OCI-LY3 (cell line): ENCODE measurements at regions not wholly inside any gene's neighbourhood (a gene's known extent, or its start where the extent isn't known, plus 50 kb on each side); places are given as distances from the start of the nearest gene placed in this dataset.
"Not testable (repeated sequence)": the region's sequence is repeated elsewhere in the genome, so short reads cannot be mapped to it uniquely, and the experiment has no call there.

Experiments used
- H2AFZ ChIP-seq: fragments of 200-600, 300-600 bp; shearing (Covaris generic); 2 replicates; pipeline ENCODE4 v1.6.0; 2014; ENCODE audit warnings: antibody characterized with exemption, low read depth, low read length
- H3K27ac ChIP-seq: fragments of 200-600, 300-600 bp; sonication (generic); 2 replicates; pipeline ENCODE4 v1.5.1; 2014; ENCODE audit warnings: mild to moderate bottlenecking, low read length, moderate library complexity, mixed read lengths
- H3K27me3 ChIP-seq: fragments of 200-600, 300-600 bp; sonication (generic); 2 replicates; pipeline ENCODE4 v1.6.1; 2014; ENCODE audit warnings: low read depth, low read length, mixed read lengths
- H3K36me3 ChIP-seq: fragments of 200-600, 300-600 bp; sonication (generic); replicated peaks from 2 replicates; pipeline ENCODE3; 2014; ENCODE audit warnings: low read depth, low read length, mixed read lengths
- H3K4me1 ChIP-seq: fragments of 300-600, 200-600 bp; sonication (generic); 2 replicates; pipeline ENCODE4 v1.6.1; 2014; ENCODE audit warnings: low read length, mixed read lengths
- H3K4me2 ChIP-seq: fragments of 200-600, 300-600 bp; sonication (generic); 2 replicates; pipeline ENCODE4 v1.6.1; 2014; ENCODE audit warnings: low read length, mixed read lengths
- H3K4me3 ChIP-seq: fragments of 300-600, 200-600 bp; sonication (generic); 2 replicates; pipeline ENCODE4 v1.5.1; 2014; ENCODE audit warnings: antibody characterized with exemption, mild to moderate bottlenecking, low read length, moderate library complexity
- H3K79me2 ChIP-seq: fragments of 300-600, 200-600 bp; shearing (Covaris generic); 2 replicates; pipeline ENCODE4 v1.6.1; 2014; ENCODE audit warnings: mild to moderate bottlenecking, low read length, mixed read lengths
- H3K9ac ChIP-seq: fragments of 300-600, 200-600 bp; shearing (Covaris generic); 2 replicates; pipeline ENCODE4 v1.6.0; 2014; ENCODE audit warnings: mild to moderate bottlenecking, low read length, moderate library complexity
- H3K9me3 ChIP-seq: fragments of 200-600, 300-600 bp; shearing (Covaris generic); 2 replicates; pipeline ENCODE4 v1.6.1; 2014; ENCODE audit warnings: low read length, mixed read lengths; ENCODE audit not compliant: insufficient read depth
- H4K20me1 ChIP-seq: fragments of 200-600, 300-600 bp; sonication (generic); 2 replicates; pipeline ENCODE4 v1.6.1; 2016; ENCODE audit warnings: low read length, mixed read lengths; ENCODE audit not compliant: insufficient read depth
- EZH2phosphoT487 ChIP-seq: fragments of 200-600 bp; shearing (Covaris generic); IDR thresholded peaks from 2 replicates; pipeline ENCODE4 v1.6.1; 2018; ENCODE audit warnings: antibody characterized with exemption, mixed run types, low read depth
- TF ChIP-seq, protein P1 (sequence below): fragments of 200-600, 300-600 bp; sonication (generic); IDR thresholded peaks from 2 replicates; pipeline ENCODE4 v1.5.1; 2014; ENCODE audit warnings: antibody characterized with exemption, low read length, low read depth

DNA sequence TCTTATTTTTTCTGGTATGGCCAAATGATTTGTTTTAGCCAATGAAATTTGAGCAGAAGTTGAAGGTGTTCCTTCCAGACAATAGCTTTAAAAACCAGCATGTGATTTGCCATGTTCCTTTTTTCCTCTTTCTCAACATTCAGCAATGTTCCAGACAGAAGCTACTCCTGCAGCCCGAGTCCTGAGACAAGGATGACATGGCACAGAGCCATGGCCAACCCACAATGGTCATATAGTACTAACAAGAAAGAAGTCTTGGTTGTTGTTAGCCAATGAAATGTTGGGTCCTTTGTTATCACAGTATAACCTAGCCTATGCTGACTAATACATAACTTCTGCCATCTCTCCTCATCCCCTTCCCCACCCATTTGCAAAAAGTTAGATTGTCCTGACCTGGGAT is 211.1 kb upstream of the STT3B start:
- H2AFZ ChIP-seq = no peak overlapping the region
- H3K9me3 ChIP-seq = no peaks in the 10 kb centered on the region
- H3K9ac ChIP-seq = no peak overlapping the region
- H3K27me3 ChIP-seq = no peaks in the 10 kb centered on the region
- H3K79me2 ChIP-seq = no peaks in the 10 kb centered on the region
- H3K4me2 ChIP-seq = no peak overlapping the region
- TF ChIP-seq EZH2phosphoT487 = no peak
- TF ChIP-seq, protein P1, sequence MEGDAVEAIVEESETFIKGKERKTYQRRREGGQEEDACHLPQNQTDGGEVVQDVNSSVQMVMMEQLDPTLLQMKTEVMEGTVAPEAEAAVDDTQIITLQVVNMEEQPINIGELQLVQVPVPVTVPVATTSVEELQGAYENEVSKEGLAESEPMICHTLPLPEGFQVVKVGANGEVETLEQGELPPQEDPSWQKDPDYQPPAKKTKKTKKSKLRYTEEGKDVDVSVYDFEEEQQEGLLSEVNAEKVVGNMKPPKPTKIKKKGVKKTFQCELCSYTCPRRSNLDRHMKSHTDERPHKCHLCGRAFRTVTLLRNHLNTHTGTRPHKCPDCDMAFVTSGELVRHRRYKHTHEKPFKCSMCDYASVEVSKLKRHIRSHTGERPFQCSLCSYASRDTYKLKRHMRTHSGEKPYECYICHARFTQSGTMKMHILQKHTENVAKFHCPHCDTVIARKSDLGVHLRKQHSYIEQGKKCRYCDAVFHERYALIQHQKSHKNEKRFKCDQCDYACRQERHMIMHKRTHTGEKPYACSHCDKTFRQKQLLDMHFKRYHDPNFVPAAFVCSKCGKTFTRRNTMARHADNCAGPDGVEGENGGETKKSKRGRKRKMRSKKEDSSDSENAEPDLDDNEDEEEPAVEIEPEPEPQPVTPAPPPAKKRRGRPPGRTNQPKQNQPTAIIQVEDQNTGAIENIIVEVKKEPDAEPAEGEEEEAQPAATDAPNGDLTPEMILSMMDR = no peak
- H3K4me3 ChIP-seq = no peak overlapping the region
- H4K20me1 ChIP-seq = no peaks in the 10 kb centered on the region
- H3K27ac ChIP-seq = no peak overlapping the region
- H3K4me1 ChIP-seq = peaks cover 14% of the 10 kb centered on the region
- no peaks in the 10 kb centered on the region for H3K36me3 ChIP-seq

DNA sequence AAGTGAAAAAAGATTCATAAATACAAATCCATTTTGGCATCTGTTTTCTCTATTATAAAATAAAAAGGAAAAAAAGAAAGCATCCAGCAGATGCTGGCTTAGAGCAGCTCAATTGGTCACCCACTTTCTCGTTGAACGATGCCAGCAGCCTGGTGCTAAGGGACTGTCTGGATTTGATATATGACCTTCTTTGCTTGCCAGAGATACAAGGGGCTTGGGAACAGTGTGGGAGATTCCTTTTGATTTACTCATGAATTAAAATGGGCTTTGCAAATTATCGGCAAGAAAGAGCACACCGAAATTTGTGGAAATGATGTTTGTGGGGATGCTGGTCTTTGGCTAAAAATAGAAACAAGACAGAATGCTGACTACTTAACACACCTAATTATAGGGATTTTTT is 210.3 kb upstream of the STT3B start:
- Histone ChIP-seq H3K4me1 (peaks cover 14% of the 10 kb centered on the region), H3K4me3 (no peak overlapping the region), H3K27me3 (no peaks in the 10 kb centered on the region), H3K9me3 (no peaks in the 10 kb centered on the region), H3K79me2 (no peaks in the 10 kb centered on the region), H3K36me3 (no peaks in the 10 kb centered on the region), H3K9ac (no peak overlapping the region), H3K27ac (no peak overlapping the region), H3K4me2 (no peak overlapping the region), H2AFZ (no peak overlapping the region), H4K20me1 (no peaks in the 10 kb centered on the region)
- TF ChIP-seq, protein P1 = no peak
- no peak for TF ChIP-seq EZH2phosphoT487

DNA sequence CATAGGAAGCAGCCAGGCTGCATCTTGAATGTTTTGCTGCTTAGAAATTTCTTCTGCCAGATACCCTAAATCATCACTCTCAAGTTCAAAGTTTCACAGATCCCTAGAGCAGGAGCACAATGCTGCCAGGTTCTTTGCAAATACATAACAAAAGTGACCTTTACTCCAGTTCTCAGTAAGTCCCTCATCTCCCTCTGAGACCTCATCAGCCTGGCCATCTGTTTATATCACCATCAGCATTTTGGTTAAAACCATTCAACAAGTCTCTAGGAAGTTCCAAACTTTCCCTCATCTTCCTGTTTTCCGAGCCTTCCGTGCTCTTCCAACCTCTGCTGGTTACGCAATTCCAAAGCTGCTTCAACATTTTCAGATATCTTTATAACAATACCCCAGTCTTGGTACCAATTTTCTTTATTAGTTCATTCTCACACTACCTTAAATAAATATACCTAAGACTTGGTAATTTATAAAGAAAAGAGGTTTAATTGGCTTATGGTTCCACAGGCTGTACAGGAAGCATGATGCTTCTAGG is 204.8 kb upstream of the STT3B start:
- H3K27me3 ChIP-seq, H3K79me2 ChIP-seq, H3K4me3 ChIP-seq, H3K4me1 ChIP-seq, H3K27ac ChIP-seq, H2AFZ ChIP-seq, H3K9ac ChIP-seq, H4K20me1 ChIP-seq, H3K9me3 ChIP-seq, H3K36me3 ChIP-seq, H3K4me2 ChIP-seq: not testable (repeated sequence)

DNA sequence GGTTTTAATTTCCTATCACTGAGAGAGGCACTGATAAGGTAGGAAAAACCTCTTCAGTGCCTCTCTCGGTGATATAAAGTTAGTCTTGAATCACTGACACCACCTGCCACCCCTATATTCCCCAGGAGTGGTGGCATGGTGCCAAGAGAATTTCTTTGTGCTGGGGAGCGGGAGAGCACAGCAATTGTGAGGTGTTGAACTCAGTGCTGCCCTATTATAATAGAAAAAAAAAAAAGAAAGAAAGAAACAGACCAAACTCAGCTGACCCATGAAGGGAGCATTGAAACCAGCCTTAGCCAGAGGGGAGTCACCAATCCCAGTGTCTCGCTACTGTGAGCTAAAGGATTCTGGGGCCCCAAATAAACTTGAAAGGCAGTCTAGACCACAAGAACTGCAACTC is 201.4 kb upstream of the STT3B start:
- Histone ChIP-seq H4K20me1 (no peaks in the 10 kb centered on the region), H2AFZ (no peak overlapping the region), H3K36me3 (no peaks in the 10 kb centered on the region), H3K9ac (no peak overlapping the region), H3K4me1 (no peaks in the 10 kb centered on the region), H3K27ac (no peak overlapping the region), H3K79me2 (no peaks in the 10 kb centered on the region), H3K9me3 (no peaks in the 10 kb centered on the region), H3K4me3 (no peak overlapping the region), H3K4me2 (no peak overlapping the region), H3K27me3 (no peaks in the 10 kb centered on the region)
- TF ChIP-seq EZH2phosphoT487 = no peak
- TF ChIP-seq, protein P1 = no peak

DNA sequence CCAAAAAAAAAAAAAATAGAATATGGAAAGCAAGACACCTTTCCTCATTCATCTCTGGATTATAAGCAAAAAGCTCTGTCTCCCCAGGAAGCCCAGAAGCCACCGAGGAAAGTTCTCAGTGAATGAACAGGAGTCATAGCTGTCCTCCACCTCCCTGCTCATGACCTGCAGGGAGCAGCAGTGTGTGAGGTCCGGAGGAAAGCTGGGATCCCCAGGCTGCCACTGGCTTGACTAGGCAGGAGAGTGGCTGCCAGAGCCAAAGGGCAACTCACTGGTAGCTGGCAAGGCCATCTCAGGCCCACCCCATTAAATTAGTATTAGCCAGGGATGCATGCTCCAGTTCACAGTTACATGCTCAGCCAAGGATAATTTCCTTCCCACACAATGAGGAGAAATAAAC is 191.6 kb upstream of the STT3B start:
- H4K20me1 ChIP-seq = no peaks in the 10 kb centered on the region
- no peak overlapping the region for H3K9ac ChIP-seq
- H2AFZ ChIP-seq = no peak overlapping the region
- no peaks in the 10 kb centered on the region for H3K36me3 ChIP-seq
- no peak overlapping the region for H3K4me2 ChIP-seq
- no peaks in the 10 kb centered on the region for H3K9me3 ChIP-seq
- no peak overlapping the region for H3K4me3 ChIP-seq
- no peaks in the 10 kb centered on the region for H3K27me3 ChIP-seq
- H3K79me2 ChIP-seq = no peaks in the 10 kb centered on the region
- H3K27ac ChIP-seq = no peak overlapping the region
- peaks cover 12% of the 10 kb centered on the region for H3K4me1 ChIP-seq
- TF ChIP-seq, protein P1 = no peak
- no peak for TF ChIP-seq EZH2phosphoT487
